ENCODE measurements at regions not wholly inside any gene's neighbourhood (a gene's known extent, or its start where the extent isn't known, plus 50 kb on each side); places are given as distances from the start of the nearest gene placed in this dataset.
A peak's percentile ranks its signal among the peaks of the same experiment; 100 is the strongest.

- Histone ChIP-seq H3K4me1 (ENCODE audit: control insufficient read depth, insufficient read depth, low read length) (peaks cover 14% of the 10 kb centered on the region), H3K9me3 (replicated peaks; ENCODE audit: control insufficient read depth, insufficient read depth, low read length) (no peaks in the 10 kb centered on the region; the same call in 2 of the 3 replicates), H3K4me3 (no peak overlapping the region), H4K20me1 (ENCODE audit: control insufficient read depth, insufficient read depth) (no peaks in the 10 kb centered on the region), H2AFZ (ENCODE audit: control insufficient read depth, low read depth, low read length) (no peak overlapping the region), H3K27ac (ENCODE audit: control insufficient read depth, insufficient read depth) (no peak overlapping the region), H3K9ac (ENCODE audit: control insufficient read depth, insufficient read depth, low read length) (no peak overlapping the region), H3K36me3 (ENCODE audit: control insufficient read depth in 2 of 2, insufficient read depth in 2 of 2, low read length in 1 of 2) (no peaks in the 10 kb centered on the region), H3K4me2 (ENCODE audit: control insufficient read depth, insufficient read depth) (no peak overlapping the region), H3K79me2 (ENCODE audit: control insufficient read depth, insufficient read depth, low read length) (no peaks in the 10 kb centered on the region), H3K27me3 (replicated peaks in 1 of 2; ENCODE audit: control insufficient read depth in 2 of 2, insufficient read depth in 2 of 2, low read length in 1 of 2) (no peaks in the 10 kb centered on the region)
- DNase-seq (ENCODE audit: low read depth, low spot score) (no peak), ATAC-seq (no peak; the same call in 2 of the 3 replicates), FAIRE-seq (no peak)
- TF ChIP-seq YBX1 (IDR thresholded peaks at IDR 0.05) = no peak
- peak; percentile 33; the same call in 1 of the 2 replicates for TF ChIP-seq PKNOX1 (IDR thresholded peaks at IDR 0.05)
- CTCF ChIA-PET = interaction anchor here (0.8 kb wide), 1 partner anchor 74 kb away, joined by 3 read pairs; no protein-coding TSS in a partner anchor
- SMC1A ChIA-PET (ENCODE audit: uncharacterized antibody, unreplicated experiment) = interaction anchor here (0.5 to 3.3 kb wide), 7 partner anchors 16 to 223 kb away, joined by 3 to 17 read pairs (median 4); no protein-coding TSS in a partner anchor
- in situ Hi-C loops (cut with MboI) (no loop called here), intact Hi-C loops (cut with micrococcal nuclease; ENCODE audit: unreplicated experiment) (no loop called here)
- RAD21 ChIA-PET (ENCODE audit: unreplicated experiment) = interaction anchor here (0.8 to 1.8 kb wide), 3 partner anchors 16 to 223 kb away, joined by 3 to 5 read pairs (median 3); no protein-coding TSS in a partner anchor
- 100% methylated on average over 1 of the region's 1 CpG for WGBS (ENCODE audit: insufficient coverage, insufficient replicate concordance, low lambda C conversion rate, missing lambda C conversion rate)
- BruUV-seq (replicated peaks) = no TSS peak
- POLR2A ChIA-PET = interaction anchor here (0.8 kb wide), 1 partner anchor 188 kb away, joined by 3 read pairs; no protein-coding TSS in a partner anchor
Measured at GRCh38 chr3:102002056-102002455, 152.7 kb downstream of the NFKBIZ start.

DNA sequence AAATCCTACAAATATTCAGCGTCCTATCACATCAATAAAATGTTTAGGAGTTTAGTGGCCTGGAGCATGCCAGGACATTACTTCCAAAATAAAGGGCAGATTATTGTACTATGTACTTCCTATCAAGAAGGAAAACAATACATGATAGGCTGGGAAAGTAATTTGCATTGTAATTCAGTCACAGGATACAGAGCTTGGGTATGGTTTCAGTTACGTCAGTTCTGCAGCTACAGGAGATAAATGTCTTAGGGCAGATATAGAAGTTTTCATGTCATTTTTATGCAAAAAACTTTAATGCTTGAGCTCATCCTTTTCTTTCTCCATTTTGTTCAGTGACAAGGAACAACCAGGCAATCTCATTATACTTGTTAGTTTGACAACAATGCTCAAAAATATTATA lies 155.2 kb downstream of the NFKBIZ start:
- in situ Hi-C loops (cut with MboI) = no loop called here
- SMC1A ChIA-PET (ENCODE audit: uncharacterized antibody, unreplicated experiment) = interaction anchor here (0.6 to 3.7 kb wide), 8 partner anchors 9 to 221 kb away, joined by 3 to 27 read pairs (median 6); no protein-coding TSS in a partner anchor
- CTCF ChIA-PET = interaction anchor here (1.1 to 1.4 kb wide), 3 partner anchors 13 to 15 kb away, joined by 3 to 6 read pairs (median 3); no protein-coding TSS in a partner anchor
- no peaks in the 10 kb centered on the region for H3K79me2 ChIP-seq (ENCODE audit: control insufficient read depth, insufficient read depth, low read length)
- H3K4me1 ChIP-seq (ENCODE audit: control insufficient read depth, insufficient read depth, low read length) = peaks cover 4% of the 10 kb centered on the region; the same call in 1 of the 2 replicates
- ATAC-seq (peak; percentile 45), DNase-seq (ENCODE audit: low read depth, low spot score) (no peak), FAIRE-seq (no peak)
- POLR2A ChIA-PET = no interaction called here
- no peak overlapping the region for H3K4me3 ChIP-seq
- no TSS peak for BruUV-seq (replicated peaks)
- no peaks in the 10 kb centered on the region for H3K27me3 ChIP-seq (replicated peaks in 1 of 2; ENCODE audit: control insufficient read depth in 2 of 2, insufficient read depth in 2 of 2, low read length in 1 of 2)
- H3K9me3 ChIP-seq (replicated peaks; ENCODE audit: control insufficient read depth, insufficient read depth, low read length) = no peaks in the 10 kb centered on the region; the same call in 2 of the 3 replicates
- intact Hi-C loops (cut with micrococcal nuclease; ENCODE audit: unreplicated experiment) = no loop called here
- no peak overlapping the region for H2AFZ ChIP-seq (ENCODE audit: control insufficient read depth, low read depth, low read length)
- H3K36me3 ChIP-seq (ENCODE audit: control insufficient read depth in 2 of 2, insufficient read depth in 2 of 2, low read length in 1 of 2) = no peaks in the 10 kb centered on the region
- H3K27ac ChIP-seq (ENCODE audit: control insufficient read depth, insufficient read depth) = no peak overlapping the region
- no peaks in the 10 kb centered on the region for H4K20me1 ChIP-seq (ENCODE audit: control insufficient read depth, insufficient read depth)
- RAD21 ChIA-PET (ENCODE audit: unreplicated experiment) = interaction anchor here (1.3 to 1.5 kb wide), 2 partner anchors 55 to 221 kb away, joined by 3 to 4 read pairs; no protein-coding TSS in a partner anchor
- WGBS (ENCODE audit: insufficient coverage, insufficient replicate concordance, low lambda C conversion rate, missing lambda C conversion rate) = 94% methylated on average over 2 of the region's 2 CpGs
- H3K9ac ChIP-seq (ENCODE audit: control insufficient read depth, insufficient read depth, low read length) = no peak overlapping the region
- no peak overlapping the region for H3K4me2 ChIP-seq (ENCODE audit: control insufficient read depth, insufficient read depth)
- TF ChIP-seq CBX5 (IDR thresholded peaks at IDR 0.05; ENCODE audit: low read depth) (no peak), SPI1 (IDR thresholded peaks at IDR 0.05; ENCODE audit: borderline replicate concordance, insufficient read depth, low read depth, low read length) (no peak), TCF7 (IDR thresholded peaks at IDR 0.05; ENCODE audit: borderline replicate concordance) (no peak), E4F1 (IDR thresholded peaks at IDR 0.05; ENCODE audit: borderline replicate concordance, partially characterized antibody) (no peak), JUNB (IDR thresholded peaks at IDR 0.05) (no peak), ZBTB4 (CRISPR knock-in tag; IDR thresholded peaks at IDR 0.05) (no peak)
